ENCODE measurements at regions not wholly inside any gene's neighbourhood (a gene's known extent, or its start where the extent isn't known, plus 50 kb on each side); places are given as distances from the start of the nearest gene placed in this dataset.

DNA sequence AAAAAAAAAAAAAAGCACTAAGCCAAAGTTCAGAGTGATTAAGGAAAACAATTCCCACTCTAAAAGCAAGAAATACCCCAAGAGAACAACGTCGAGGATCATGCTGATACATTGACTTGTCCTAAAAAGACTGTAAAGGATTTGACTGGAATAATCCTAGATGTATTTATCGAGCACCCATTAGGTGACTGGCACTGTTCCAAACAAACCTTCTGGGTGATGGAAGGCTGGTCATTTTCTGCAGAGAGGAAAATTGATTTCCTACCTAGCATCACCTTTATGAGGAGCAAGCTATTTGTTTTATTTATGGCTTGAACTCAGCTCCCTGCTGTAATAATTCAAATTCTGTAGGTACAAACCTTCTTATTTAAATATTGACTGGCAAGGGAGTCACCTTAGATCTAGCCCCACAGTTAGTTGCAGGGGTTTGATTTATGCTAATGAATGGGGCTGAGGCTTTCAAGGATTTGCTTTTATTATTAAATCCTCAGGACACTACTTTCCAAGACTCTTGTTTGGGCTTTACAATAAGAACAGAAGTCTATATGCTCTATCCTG, 471.0 kb downstream of the OLFM4 start:
- DNase-seq (ENCODE audit: low spot score), result no peak

DNA sequence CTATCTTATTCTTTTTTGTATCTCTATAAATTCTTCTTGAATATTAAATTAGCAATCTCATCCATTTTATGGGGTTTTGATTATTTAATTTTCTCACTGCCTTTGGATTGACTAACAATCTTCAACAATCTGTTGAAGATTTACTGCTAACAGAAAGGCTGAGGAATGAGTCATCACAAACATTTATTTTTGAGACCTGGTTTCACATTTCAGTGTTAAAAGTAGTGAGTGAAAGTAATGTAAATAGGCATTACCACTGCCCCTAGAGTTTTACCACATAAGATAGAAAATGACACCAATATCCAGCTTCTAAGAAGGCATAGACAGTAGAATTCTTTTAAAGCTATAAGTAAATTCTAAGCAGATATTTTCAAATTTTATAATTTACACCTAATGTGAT, 472.8 kb downstream of the OLFM4 start:
- no peak for DNase-seq (ENCODE audit: low spot score)

DNA sequence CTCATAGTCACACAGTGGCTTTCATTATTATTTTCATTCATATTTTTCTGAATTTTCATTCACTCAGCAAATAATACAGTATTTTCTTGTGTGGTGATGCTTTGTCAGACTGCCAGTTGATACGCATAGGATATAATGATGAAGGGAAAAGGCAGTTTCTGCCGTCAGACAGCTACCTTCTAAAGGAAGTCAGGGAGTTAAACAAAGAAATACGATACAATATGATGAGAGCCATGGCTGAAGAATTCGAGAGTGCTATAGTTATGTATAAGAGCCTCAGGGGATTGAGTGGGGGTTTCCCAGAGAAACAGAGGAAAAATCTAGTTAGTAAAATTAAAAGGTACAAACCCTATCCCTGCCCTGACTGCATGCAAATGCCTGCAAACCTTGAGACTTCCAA, 479.1 kb downstream of the OLFM4 start:
- no peak for DNase-seq (ENCODE audit: low spot score)

DNA sequence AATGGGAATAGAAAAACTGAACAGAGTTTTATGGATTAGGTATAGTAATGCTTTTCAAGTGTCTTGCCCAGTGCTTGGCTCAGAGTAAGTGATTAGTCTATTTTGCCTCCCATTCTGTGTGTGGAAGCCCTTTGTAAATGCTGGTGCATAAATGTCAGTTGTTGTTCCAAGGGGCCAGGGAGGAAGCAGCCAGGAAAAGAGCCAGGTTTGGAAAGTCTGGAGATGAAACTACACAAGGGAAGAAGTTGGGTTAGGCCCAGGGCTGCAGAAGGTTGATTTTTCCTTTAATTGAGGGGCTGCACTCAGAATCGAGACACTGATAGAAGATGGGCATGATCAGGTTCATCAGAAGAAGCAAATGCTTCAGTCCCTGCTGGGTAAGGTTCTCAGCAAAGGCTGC, 484.0 kb downstream of the OLFM4 start:
- no peak for DNase-seq (ENCODE audit: low spot score)

DNA sequence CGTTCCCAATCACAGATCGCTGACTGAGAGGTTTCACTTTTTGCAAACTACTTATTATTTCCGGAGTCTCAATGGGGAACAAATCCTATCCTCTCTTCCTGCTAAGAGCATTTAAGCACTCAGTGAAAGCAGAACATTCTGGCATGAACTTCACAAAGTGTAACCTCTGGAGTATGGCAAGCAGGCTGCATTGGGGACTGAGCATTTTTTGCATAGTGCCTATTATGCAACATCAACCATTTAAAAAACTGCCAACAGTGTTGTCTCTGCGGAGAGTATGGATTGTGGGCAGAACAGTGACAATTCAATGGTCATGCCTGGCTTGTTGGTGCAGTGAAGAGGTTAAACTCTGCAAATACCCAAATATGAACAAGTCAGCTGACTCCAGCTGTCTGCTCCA, 484.6 kb downstream of the OLFM4 start:
- DNase-seq (ENCODE audit: low spot score), result no peak

DNA sequence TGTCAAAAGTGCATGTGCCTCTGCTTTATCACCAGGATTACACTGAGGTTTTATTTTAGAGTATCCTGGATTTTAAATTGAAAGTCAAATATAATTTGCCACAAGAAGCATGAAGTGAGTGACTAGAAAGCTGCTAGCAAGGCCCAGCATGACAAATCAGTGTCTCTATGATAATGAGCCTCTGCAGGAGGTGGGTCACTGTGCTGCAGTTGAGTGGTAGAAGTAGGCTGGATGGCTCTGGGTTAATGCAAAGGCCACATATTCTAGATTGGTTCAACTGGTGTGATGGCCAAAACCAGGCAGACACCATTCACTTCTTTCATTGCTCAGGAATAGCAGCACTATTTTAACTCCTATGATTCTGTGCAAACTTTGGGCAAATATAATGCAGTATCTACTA, 491.5 kb downstream of the OLFM4 start:
- no peak for DNase-seq (ENCODE audit: low spot score)

DNA sequence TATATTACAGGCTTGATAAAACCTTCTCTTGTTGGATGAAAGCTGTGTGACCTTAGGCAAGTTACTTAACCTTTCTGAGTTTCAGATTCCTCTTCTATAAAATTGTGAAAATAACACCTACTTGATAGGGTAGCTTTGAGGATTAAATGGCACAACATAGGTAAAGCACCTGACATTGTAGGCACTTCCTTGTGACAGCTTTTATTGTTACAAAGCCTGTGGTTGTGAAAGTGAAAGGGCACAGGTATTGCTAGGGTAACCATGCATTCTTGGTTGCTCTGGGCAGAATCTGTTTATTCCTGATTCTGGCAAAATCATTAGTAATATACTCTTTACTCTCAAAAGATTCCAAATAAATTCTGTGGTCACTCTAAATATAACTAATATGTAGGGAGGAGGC, 493.4 kb downstream of the OLFM4 start:
- DNase-seq (ENCODE audit: low spot score), result no peak

DNA sequence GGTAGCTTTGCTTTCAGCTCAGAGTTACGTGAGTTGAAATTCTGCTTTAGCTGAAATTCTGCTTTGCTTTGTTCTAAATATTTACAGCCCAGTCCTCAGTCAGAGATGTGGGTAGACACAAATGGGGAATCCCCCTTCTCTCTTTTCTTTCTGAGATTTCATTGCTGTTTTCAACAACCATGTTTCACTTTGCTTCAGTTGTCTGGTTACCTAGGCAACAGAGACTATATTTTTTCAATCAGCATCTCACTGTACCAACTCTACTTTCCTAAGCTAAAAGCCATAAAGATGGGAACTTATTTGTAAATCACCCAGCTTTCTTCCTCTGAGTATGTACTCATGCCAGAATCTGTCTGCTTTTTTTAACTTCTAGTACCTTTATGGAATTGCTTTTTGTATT, 509.0 kb downstream of the OLFM4 start:
- no peak for DNase-seq (ENCODE audit: low spot score)

DNA sequence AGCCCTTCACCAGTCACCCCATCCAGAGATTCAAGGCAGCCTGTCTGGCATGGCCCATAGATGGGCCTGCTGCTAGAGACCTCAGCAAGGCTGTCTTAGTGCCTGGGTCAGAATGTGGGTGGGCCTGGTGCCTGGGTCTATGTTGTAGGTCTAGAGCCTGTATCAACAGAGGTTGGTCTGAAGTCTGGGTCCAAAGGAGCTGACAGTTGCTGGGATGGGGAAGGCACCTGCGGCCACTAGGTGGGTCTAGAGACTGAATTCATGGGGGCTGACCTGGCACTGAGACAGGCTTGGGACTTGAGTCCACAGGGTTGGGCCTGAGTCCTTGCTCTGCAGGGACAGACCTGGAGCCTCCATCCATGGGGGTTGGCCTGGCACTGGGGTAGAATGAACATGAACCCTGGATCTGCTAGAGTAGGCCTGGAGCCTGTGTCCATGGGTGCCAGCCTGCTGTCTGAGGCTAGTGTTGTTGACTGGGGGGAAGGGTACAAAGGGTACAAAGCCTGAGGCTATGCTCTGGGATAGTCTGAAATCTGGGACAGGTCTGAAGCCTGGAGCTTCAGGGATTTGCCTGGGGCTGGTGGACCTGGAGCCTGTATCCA, 516.8 kb downstream of the OLFM4 start:
- no peak for DNase-seq (ENCODE audit: low spot score)

DNA sequence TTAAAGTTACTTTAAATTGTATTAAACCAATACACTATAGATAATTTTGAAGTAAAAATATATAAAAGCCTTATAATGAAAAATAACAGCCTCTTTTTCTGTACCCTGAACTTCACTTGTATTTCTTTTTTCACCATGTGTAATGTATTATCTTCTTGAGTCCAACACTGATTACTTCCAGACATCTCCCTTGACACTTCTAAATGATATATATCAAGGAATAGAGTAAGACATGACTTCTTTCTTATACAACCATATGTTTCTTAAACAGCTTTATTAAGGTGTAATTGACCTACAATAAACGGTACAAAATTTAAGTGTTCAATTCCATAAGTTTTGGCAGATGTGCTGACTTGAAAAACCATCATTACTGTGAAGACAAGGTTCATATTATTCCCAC, 531.9 kb downstream of the OLFM4 start:
- no peak for DNase-seq (ENCODE audit: low spot score)

DNA sequence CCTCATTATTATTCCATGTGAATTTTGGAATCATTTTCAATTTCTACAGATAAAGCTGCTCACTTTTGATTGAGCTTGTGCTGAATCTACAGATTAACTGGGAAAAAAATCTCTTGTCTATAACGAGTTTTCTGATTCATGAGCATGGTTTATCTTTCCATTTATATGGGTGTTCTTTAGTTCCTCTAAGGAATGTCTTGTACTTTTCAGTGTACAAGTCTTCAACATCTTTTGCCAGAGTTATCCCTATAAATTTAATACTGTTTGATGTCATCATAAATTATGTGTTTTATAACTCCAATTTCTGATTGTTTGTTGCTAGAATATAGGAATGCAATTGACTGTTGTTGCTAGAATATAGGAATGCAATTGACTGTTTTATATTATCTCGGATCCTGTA, 533.8 kb downstream of the OLFM4 start:
- DNase-seq (ENCODE audit: low spot score), result no peak

DNA sequence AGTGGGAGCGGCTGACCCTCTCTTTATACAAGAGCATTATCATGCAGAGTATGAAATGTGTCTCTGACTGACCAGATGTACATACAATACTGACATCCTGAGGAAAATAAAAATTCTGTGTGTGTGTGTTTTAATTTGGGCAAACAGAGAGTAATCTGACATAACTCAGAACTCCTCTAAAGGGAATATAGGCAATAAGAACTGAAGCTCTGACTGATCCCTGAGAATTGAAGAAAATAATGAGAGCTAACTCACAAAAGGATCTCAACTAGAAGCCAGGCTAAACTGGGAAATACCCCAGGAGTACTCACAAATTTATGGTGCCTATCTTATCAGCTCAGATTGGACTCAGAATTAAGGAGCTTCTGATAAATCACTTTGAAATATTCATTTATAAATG, 539.9 kb downstream of the OLFM4 start:
- DNase-seq (ENCODE audit: low spot score), result no peak

DNA sequence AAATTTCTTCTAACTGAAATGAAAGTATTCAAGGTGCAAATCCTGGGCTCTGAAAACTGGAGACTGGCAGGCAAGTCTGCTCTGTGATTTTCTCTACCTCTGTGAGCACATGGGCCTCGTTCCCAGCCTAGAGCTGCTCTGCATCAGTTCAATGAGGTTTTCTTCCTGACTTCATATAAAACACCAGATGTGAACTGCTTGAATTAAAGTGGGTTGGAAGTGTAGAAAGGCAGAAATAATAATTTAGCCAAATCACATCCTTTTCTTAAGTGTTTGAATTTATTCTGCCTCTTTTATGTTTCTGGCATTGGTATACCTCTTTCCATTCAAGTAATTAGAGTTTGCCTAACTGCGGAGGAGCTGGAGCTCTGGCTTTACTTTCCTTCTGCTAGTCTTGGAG, 540.8 kb downstream of the OLFM4 start:
- DNase-seq (ENCODE audit: low spot score), result no peak

DNA sequence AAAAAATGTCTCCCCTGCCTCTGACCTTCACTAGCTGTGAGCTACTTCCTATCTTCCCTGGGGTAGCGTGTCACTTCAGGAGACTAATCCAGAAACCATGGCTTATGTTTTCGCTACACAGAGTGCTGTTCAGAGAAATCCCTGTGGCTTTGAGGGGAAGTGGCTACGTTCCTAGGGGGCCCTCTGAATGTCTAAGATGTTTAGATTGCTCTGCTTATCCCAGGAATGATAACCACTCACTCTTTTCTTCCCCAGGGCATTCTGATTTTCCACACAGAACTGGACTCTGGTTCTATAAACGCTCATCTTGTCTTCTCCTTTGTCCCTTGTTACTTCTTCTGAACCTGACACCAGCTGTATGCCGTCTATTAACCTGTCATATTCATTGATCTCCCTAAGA, 572.5 kb downstream of the OLFM4 start:
- DNase-seq (ENCODE audit: low spot score), result no peak

DNA sequence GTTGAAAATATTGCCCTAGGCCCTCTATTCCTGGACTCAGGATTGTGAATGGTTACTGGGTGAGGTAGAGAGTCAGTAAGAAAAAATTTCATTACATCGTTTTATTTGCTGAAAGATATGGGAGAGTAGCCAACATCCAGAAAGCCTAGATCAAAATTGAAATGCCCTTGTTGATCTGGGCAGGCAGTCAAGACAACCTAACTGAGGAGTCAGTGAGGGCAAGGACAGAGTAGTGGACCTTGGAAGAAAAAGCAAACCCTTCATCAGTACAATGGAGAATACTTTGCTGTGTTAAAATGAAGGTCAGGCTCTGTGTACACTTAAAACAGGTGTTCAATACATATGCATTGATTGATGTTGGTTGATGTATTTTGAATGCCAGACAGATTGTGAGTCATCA, 576.7 kb downstream of the OLFM4 start:
- no peak for DNase-seq (ENCODE audit: low spot score)

DNA sequence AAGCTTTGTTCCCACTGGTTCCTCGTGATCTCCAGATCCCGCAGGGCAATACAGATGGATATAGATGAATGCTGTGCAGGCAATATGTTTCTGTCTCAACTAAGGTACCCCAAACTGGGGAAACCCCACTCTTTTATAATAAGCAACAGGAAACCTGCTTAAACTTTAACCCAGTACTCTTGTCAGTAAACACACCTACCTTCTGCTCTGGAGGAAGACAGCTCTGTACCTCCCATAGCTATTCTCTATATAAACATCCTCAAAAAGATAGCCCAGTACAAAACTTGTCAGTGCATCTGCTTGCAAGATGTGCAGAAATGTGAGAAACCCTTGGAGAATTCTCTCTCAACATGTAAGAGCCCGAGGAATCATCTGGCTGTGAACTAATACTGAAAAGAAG, 583.6 kb downstream of the OLFM4 start:
- DNase-seq (ENCODE audit: low spot score), result no peak

DNA sequence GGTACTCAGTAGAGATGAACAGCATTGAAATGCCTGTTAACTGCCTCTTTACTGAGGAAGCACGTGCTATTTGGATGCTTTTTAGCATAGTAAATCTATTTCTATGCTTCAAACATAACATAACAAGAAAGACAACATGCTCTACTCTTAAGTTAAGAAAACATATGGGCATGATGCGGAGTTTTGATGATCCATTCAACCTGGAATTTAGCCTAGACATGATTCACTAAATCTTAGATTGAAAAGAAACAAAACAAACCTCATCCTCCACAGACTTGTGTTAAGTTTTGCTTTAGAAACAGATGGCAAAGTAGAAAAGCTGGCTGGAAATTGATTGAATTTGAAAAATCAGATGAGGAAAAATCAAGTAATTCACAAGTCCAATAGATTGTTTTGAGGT, 593.8 kb downstream of the OLFM4 start:
- no peak for DNase-seq (ENCODE audit: low spot score)

DNA sequence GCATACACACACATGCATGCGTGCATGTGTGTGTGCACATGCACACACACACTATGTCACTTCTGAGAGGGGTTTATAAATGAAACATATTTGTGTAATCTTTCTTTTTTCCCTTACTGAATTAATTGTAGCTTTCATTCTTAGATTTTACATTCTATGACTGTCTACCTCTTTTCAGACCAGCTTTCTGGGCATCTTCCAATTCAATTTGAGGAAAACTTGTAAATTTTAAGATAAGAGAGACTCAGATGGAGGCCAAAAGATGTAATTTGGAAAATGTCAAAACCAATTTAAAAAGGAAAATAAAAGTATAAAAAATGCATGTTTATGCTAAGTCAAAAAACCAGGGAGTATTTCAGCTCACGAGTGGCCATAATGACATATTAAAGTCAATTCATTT, 594.5 kb downstream of the OLFM4 start:
- DNase-seq (ENCODE audit: low spot score), result no peak

DNA sequence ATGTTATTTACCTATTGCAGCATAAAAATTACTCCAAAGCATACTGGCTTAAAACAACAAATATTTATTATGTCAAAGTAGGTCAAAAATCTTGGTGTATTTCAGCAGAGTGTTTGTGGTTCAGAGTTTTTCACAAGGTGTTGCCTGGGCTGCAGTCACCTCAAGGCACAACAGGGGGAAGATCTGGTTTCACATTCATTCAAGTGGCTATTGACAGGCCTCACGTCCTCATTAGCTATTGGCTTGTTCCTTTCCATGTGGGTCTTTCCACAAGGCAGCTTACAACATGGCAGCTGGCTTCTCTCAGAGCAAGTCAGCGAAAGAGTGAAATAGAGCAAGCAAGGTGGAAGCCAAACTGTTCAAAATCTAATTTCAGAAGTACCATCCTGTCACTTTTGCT, 602.9 kb downstream of the OLFM4 start:
- DNase-seq (ENCODE audit: low spot score), result no peak

DNA sequence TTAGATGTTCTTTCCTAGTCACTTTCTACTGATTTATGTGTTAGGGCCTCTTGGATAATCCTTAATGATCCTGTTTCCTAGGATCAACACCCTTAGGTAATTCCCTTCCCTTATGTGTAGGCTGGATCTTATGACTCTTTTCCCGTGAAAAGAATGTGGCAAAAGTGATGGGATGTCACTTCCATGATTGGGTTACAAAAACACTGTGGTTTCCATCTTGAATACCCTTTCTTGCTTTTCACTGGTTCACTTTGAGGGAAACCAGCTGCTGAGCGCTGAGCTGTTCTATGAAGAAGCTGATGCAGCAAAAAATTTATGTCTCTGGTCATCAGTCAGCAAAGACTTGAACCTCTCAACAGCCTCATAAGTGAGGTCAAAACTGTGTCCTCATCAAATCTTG, 609.4 kb downstream of the OLFM4 start:
- no peak for DNase-seq (ENCODE audit: low spot score)

DNA sequence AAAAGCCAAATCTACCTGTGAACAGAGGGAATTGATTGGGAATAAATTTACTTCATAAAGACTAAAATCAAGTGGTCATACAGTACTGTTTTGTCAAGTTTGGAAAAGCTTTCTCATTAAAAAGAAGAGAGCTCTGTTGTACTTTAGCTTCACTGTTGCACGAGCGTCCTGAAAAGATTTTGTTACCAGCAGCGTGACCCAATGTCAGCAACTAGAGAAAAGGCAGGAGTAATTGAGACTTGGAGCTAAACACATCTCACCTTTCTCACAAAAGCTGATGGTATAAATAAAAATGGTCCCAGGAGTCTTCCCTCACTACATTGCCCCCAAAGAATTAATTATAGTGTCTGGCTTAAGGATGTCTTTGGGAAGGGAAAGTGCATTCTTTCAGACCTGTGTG, 613.7 kb downstream of the OLFM4 start:
- DNase-seq (ENCODE audit: low spot score), result no peak

DNA sequence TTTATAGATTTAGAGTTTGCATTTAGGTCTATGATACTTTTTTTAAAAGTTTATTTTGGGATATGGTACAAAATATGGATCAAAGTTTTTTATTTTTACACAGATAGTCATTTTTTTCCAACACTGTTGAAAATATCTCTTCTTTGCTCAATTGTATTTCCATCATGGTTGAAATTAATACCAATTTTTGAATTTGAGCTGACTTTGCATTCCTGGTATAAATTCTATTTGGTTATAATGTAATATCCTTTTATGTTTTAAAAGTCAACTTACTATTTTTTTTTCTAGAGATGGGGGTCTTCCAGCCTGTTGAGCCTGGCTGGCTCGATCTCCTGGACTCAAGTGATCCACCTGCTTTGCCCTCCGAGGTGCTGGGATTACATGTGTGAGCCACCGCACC, 620.1 kb downstream of the OLFM4 start:
- no peak for DNase-seq (ENCODE audit: low spot score)

DNA sequence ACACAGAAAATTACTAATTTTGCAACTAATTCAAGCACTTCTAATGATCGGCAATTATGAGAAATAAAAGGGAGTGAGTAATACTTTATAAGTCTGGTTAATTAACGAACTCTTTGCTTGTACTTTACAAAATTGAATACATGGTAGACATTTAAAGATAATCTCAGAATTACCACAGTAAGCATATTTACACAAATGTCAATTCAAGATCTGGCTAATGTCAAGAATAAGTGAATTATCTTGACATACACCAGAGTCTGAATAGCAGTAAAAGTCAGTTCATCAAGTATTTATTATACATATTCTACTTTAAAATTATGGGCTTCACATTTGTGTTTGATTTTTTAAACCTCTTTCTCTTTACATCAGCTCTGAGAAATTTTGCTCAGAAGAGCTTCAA, 643.4 kb downstream of the OLFM4 start:
- DNase-seq (ENCODE audit: low spot score), result no peak

DNA sequence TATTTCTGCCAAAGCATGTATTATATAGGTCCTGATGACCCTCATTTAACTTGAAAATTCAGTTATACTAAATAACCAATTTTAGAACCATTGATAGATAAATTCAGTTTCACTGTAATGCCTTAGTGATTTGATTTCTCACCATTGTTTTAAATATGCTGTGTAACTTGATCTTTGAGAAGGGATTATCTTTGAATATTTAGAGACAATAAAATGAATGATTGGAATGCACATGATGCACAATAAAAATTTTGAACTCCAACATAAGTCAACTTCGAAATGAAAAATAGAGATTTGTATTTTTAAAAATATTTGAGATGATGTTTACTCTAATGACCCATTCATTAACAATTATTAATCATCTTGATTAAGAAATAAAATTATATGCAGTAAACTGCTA, 654.5 kb downstream of the OLFM4 start:
- DNase-seq (ENCODE audit: low spot score), result no peak

DNA sequence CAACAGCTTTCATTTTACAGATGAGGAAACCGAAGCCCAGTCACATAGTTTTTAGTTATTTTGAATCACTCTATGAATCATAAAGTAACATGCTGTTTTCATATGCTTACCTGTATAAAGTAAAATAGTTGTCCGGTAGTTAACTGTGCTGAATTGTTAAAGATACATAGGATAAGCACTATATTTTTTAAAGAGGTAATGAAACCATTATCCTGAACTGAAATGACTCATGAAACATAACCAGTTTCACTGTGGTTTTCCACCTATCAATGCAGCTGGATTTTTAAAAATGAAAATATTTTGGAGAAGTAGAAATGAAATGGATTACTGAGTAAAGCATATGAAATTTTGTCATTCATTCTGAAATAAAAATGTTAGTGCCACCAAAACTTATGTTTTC, 655.0 kb downstream of the OLFM4 start:
- DNase-seq (ENCODE audit: low spot score), result no peak

Measured in ecto neural progenitor cell (in vitro differentiated cells).